PFSK-1 (cell line): ENCODE measurements at regions not wholly inside any gene's neighbourhood (a gene's known extent, or its start where the extent isn't known, plus 50 kb on each side); places are given as distances from the start of the nearest gene placed in this dataset.

Source experiments
- POLR2AphosphoS5 ChIP-seq: IDR thresholded peaks from 2 replicates; pipeline ENCODE4 v1.6.1; 2012; ENCODE audit warnings: low read depth, mild to moderate bottlenecking, control low read depth, low read length, moderate library complexity
- SIN3A ChIP-seq: IDR thresholded peaks from 2 replicates; pipeline ENCODE4 v1.6.1; 2012; ENCODE audit warnings: mild to moderate bottlenecking, low read length, moderate library complexity, borderline replicate concordance; ENCODE audit not compliant: insufficient read depth
- TAF1 ChIP-seq: IDR thresholded peaks from 2 replicates; pipeline ENCODE4 v1.6.1; 2012; ENCODE audit warnings: low read length, control low read depth, borderline replicate concordance; ENCODE audit not compliant: insufficient read depth
- TF ChIP-seq, protein P1 (sequence below), 2 experiments: IDR thresholded peaks; 2 replicates each; pipeline versions ENCODE4 v1.6.1 to v1.8.0; 2011 to 2012; ENCODE audit warnings: low read depth in 2 of 2, low read length in 2 of 2, control low read depth in 1 of 2, inconsistent platforms in 1 of 2, mild to moderate bottlenecking in 1 of 2, moderate library complexity in 1 of 2; ENCODE audit not compliant: insufficient read depth in 1 of 2

DNA sequence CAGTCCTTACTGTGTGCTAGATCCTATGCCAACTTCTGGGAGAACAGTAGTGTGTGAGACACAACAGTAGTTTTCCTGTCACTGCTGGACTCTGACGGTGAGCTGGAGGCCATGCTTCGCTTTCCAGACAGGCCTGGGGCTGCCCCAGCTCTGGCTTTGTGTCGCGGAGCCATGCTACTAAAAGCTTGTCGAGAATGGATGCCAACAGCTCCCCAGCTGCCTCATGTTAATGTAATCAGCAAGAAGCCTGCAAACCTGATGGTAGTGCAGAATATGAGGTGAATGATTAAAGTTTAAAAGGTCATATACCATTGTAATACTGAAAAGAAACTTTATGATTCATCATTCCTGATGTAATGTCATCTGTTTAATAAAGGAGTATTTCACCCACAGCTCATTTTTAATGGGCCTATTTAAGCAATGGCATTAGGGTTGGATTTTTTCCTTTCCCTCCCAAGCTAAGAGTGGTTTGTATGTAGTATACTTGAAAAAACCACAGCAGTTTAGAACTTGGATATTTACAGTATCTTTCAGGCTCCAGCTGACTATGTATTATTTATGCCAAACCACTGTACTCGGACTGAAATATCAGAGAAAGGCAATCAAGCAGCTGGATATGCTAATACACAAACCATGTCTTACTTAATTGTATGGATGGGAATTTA lies 343.0 kb downstream of the NUF2 start:
- TF ChIP-seq SIN3A (no peak), POLR2AphosphoS5 (no peak), TAF1 (no peak)
- TF ChIP-seq, protein P1, sequence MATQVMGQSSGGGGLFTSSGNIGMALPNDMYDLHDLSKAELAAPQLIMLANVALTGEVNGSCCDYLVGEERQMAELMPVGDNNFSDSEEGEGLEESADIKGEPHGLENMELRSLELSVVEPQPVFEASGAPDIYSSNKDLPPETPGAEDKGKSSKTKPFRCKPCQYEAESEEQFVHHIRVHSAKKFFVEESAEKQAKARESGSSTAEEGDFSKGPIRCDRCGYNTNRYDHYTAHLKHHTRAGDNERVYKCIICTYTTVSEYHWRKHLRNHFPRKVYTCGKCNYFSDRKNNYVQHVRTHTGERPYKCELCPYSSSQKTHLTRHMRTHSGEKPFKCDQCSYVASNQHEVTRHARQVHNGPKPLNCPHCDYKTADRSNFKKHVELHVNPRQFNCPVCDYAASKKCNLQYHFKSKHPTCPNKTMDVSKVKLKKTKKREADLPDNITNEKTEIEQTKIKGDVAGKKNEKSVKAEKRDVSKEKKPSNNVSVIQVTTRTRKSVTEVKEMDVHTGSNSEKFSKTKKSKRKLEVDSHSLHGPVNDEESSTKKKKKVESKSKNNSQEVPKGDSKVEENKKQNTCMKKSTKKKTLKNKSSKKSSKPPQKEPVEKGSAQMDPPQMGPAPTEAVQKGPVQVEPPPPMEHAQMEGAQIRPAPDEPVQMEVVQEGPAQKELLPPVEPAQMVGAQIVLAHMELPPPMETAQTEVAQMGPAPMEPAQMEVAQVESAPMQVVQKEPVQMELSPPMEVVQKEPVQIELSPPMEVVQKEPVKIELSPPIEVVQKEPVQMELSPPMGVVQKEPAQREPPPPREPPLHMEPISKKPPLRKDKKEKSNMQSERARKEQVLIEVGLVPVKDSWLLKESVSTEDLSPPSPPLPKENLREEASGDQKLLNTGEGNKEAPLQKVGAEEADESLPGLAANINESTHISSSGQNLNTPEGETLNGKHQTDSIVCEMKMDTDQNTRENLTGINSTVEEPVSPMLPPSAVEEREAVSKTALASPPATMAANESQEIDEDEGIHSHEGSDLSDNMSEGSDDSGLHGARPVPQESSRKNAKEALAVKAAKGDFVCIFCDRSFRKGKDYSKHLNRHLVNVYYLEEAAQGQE (IDR thresholded peaks at IDR 0.05; ENCODE audit: insufficient read depth in 1 of 2, low read depth in 2 of 2, low read length in 2 of 2), result no peak
